Suprapubic skin (tissue), 4 donors: ENCODE measurements at regions not wholly inside any gene's neighbourhood (a gene's known extent, or its start where the extent isn't known, plus 50 kb on each side); places are given as distances from the start of the nearest gene placed in this dataset.

Experiments used
- CTCF ChIP-seq, 2 donors: fragments of 200-600 bp in 1 of 2; fragments of 450-650 bp in 1 of 2; sonication (generic) in 1 of 2; IDR thresholded peaks; one replicate each; pipeline ENCODE4 v1.5.1; 2016 to 2019; ENCODE audit warnings: antibody characterized with exemption in 2 of 2, mild to moderate bottlenecking in 1 of 2, moderate library complexity in 1 of 2
- EP300 ChIP-seq: sonication (generic); formaldehyde crosslinking; IDR thresholded peaks from one replicate; pipeline ENCODE4 v1.6.1; 2017; ENCODE audit warnings: antibody characterized with exemption
- POLR2A ChIP-seq, 2 donors: fragments of 450-650 bp; IDR thresholded peaks; one replicate each; pipeline ENCODE4 v1.6.1; 2017; ENCODE audit warnings: antibody characterized with exemption in 2 of 2, mild to moderate bottlenecking in 2 of 2, moderate library complexity in 2 of 2
- POLR2AphosphoS5 ChIP-seq, 3 donors: sonication (generic); formaldehyde crosslinking; IDR thresholded peaks; one replicate each; pipeline ENCODE4 v1.6.1; 2017; ENCODE audit warnings: antibody characterized with exemption in 3 of 3

GRCh38 chr9:26311463-26311995 is 581.1 kb downstream of the CAAP1 start:
- TF ChIP-seq POLR2A (IDR thresholded peaks at IDR 0.05) = no peak
- TF ChIP-seq CTCF (IDR thresholded peaks at IDR 0.05) = no peak
- TF ChIP-seq EP300 = no peak
- TF ChIP-seq POLR2AphosphoS5 (IDR thresholded peaks at IDR 0.05) = no peak
